MG63 (cell line): ENCODE measurements at regions not wholly inside any gene's neighbourhood (a gene's known extent, or its start where the extent isn't known, plus 50 kb on each side); places are given as distances from the start of the nearest gene placed in this dataset.

Source experiments
- DNase-seq: peaks from one replicate; pipeline ENCODE4 v3.0.0-alpha.2; 2020
- H3K27me3 ChIP-seq: fragments of 250-450 bp; sonication (Bioruptor Pico); 2 replicates; pipeline ENCODE4 v1.5.1; 2020; ENCODE audit warnings: mild to moderate bottlenecking, moderate library complexity
- H3K36me3 ChIP-seq: fragments of 250-450 bp; sonication (Bioruptor Pico); 2 replicates; pipeline ENCODE4 v1.5.1; 2020; ENCODE audit warnings: mild to moderate bottlenecking, moderate library complexity
- H3K4me3 ChIP-seq: fragments of 250-450 bp; sonication (Bioruptor Pico); 2 replicates; pipeline ENCODE4 v1.5.1; 2020; ENCODE audit warnings: mild to moderate bottlenecking, moderate library complexity
- H3K9me3 ChIP-seq: fragments of 250-450 bp; sonication (Bioruptor Pico); 2 replicates; pipeline ENCODE4 v1.5.1; 2020; ENCODE audit warnings: mild to moderate bottlenecking, moderate library complexity

DNA sequence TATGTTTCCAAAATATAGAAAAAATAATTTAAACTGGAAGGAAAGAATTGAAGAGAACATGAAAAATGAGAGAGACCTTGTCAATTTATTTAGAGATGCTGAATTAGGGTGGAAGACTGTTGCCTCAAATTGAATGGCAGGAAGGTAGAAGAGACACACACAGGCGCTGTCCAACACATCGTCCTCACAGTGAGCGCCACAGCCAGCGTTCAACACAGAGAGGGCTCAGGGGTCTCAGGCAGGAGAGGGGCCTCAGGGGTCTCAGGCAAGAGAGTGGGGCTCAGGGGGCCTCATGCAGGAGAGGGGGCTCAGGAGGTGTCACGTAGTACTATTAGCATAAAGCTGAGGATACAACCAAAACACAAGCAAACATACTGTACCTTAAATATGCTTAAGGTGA lies 65.7 kb downstream of the TMEM18 start:
- Histone ChIP-seq H3K9me3 (no peaks in the 10 kb centered on the region), H3K4me3 (no peak overlapping the region), H3K27me3 (no peaks in the 10 kb centered on the region), H3K36me3 (no peaks in the 10 kb centered on the region)
- DNase-seq: no peak

DNA sequence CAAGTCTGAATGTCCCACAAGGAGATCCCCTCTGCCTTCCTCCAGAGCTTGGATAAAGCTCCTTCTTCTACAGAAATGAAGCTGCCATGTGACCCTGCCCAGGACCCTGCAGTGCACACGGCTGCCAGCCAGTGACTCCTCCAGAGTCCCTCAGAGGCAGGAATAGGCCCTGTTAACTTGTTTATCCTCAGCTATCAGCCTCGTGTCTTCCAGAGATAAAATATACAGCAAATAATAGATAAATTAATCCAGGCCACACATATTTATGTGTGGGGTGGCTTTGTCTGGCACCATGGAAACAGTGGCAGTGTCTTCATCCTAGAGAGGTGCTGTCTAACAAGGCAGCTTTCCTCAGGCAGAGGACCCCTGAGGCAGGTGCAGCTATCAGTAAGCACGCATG lies 66.7 kb downstream of the TMEM18 start:
- H3K9me3 ChIP-seq: no peaks in the 10 kb centered on the region
- no peak overlapping the region for H3K4me3 ChIP-seq
- H3K36me3 ChIP-seq: no peaks in the 10 kb centered on the region
- no peak for DNase-seq
- H3K27me3 ChIP-seq: no peaks in the 10 kb centered on the region

DNA sequence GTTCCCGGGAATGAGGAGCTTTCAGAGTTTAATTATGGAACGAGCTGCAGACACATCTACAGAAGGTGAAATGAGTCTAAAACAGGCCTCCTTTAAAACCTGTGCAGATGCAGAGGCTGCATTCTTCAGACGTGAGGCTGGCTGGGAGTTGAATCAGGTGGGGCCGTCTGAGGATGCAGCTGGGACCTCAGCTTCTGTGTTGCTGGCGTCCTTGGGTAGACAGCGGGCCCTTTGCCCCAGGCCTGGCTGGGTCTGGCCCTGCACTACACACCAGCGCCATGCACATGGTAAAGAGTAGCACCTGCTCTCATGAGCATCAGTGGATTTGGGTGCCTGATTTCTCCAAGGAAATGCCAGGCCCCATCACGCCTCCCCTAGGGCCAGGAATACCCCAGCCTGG lies 67.3 kb downstream of the TMEM18 start:
- Histone ChIP-seq H3K4me3 (no peak overlapping the region), H3K27me3 (no peaks in the 10 kb centered on the region), H3K36me3 (no peaks in the 10 kb centered on the region), H3K9me3 (no peaks in the 10 kb centered on the region)
- no peak for DNase-seq

DNA sequence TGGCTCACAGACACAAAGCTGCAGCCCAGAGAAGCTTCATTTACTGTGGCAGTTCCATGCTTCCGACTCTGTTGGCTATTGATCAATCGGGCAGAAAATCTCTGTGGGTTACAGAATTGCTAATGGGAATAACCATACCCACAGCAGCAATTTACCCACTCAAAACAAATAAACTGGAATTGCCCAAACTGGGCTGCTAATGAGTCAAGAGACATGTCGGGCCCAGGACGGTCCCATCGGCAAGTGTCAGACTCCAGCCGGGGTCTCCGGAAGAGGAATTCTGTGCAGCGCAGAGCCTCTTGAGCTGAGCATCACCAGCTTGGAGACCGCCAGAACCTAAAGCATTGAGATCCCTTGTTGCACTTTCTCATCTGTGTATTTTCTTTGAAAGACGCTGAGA lies 67.8 kb downstream of the TMEM18 start:
- DNase-seq: no peak
- no peaks in the 10 kb centered on the region for H3K9me3 ChIP-seq

DNA sequence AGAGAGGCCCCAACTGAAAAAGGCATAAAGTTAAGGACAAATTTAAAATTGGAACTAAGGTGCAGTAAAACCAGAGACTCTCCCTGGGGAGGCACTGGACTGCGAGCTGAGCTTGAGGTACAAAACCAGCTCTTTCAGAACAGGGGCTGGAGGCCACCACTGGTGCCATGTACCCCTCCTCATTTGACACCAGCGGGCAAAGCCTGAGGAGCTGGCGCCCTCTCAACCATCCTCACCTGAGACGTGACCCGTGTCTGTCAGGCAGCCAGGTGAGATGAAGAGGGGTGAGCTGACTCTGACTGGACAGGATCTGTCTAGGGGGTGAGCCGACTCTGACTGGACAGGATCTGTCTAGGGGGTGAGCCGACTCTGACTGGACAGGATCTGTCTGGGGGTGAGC lies 68.5 kb downstream of the TMEM18 start:
- H3K4me3 ChIP-seq: no peak overlapping the region
- no peaks in the 10 kb centered on the region for H3K9me3 ChIP-seq
- DNase-seq: no peak
- no peaks in the 10 kb centered on the region for H3K36me3 ChIP-seq
- no peaks in the 10 kb centered on the region for H3K27me3 ChIP-seq

More for the DNA sequence above, 67.8 kb downstream of the TMEM18 start:
- Histone ChIP-seq H3K36me3 (no peaks in the 10 kb centered on the region), H3K4me3 (no peak overlapping the region), H3K27me3 (no peaks in the 10 kb centered on the region)

DNA sequence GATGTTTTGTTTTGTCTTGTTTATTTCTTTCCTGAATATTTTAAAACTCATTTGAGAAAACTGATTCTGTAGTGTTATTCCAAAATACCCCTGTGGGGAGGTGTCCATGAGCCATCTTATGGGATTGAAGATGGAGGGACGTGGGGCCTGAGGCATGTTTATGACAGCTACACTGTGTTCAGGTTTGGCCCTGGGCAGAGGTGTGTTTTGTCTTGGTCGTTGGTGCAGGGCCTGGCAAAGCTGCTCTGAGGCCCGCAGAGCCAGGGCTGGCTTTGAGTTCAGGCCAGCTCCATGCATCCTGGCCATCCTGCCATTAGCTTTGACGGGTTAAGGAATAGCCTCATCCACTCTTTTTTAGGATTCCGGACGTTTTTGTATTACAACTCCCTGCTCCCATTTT lies 68.9 kb downstream of the TMEM18 start:
- Histone ChIP-seq H3K4me3 (no peak overlapping the region), H3K27me3 (no peaks in the 10 kb centered on the region), H3K9me3 (no peaks in the 10 kb centered on the region), H3K36me3 (no peaks in the 10 kb centered on the region)
- DNase-seq: no peak

DNA sequence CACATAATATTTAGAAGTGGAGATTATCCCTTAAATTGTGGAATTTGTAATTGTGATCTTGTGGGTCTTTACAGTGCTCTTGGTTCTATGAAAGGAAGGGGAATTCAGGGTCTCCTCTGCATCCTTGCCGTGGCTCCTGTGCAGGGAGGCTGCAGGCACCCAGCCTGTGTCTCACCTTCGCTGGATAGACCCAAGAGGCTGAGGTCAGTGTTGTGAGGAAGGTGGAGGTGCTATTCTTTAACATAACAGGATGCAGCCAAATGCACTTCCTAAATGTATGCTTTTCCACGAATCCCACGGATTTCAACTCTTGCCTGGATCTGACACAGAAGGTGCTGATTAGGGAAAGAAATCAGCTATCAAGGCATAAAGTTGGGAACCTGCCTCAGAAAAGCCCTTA lies 69.5 kb downstream of the TMEM18 start:
- Histone ChIP-seq H3K36me3 (no peaks in the 10 kb centered on the region), H3K4me3 (no peak overlapping the region), H3K27me3 (no peaks in the 10 kb centered on the region), H3K9me3 (no peaks in the 10 kb centered on the region)
- no peak for DNase-seq

DNA sequence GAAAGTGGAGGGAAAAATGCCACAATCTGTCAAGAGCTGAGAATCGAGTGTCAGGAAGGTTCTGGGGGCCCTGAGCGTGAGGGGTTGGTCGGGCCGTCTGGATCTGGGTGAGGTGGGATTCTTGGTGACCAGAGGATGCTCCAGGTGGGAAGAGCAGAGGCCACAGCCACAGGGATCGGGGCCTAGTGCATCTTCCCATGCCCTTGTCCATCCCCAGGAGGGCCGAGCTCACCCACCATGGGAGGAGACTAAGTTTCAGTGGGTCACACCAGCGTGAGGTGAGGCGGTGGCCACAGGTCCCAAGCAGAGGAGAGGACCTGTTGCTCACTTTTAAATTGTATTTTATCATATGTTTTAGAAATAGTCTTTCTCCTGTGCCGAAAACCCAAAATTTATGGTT lies 70.0 kb downstream of the TMEM18 start:
- Histone ChIP-seq H3K36me3 (no peaks in the 10 kb centered on the region), H3K9me3 (no peaks in the 10 kb centered on the region), H3K4me3 (no peak overlapping the region), H3K27me3 (no peaks in the 10 kb centered on the region)
- no peak for DNase-seq

DNA sequence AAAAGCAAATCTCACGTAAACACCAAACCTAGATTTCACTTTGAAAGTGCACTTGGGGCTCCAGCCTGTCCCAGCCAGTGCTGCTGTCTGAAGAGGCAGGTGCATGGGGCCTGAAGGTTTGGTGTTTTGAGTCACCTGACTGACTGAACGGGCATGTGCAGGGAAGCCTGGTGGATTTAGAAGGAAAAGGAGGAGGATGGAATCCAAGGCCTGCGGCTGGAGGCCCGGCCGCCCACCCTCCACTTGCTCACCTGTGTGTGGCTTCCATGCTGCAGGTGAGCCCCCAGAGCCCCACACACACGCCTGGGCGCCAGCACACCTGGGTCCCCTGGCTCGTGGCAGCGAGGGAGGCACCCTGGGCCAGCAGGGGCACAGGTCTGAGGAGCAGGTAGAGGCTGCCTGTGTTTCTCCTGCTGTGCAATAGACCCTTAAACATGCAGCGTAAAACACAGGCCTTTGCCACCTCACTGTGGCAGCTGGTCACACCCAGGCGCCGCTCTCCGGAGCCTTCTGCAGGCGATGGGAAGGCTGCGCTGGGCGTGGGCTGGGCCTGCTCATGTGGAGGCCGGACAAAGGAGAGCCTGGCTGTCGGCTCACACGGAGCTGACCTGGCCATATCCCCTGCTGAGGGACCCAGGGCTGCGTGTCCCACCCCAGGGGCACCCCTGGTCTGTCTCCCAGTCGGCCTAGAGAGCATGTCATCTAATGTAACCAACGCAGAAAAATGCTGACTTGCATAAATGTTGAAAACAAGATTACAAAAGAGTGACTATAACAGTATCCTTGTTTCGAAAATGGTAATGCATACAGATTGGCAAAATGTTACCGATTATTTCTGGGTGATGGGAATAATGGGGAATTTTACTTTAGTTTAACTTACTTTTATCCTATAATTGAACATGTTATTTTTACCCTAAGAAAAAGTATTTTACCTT lies 71.3 kb downstream of the TMEM18 start:
- no peak for DNase-seq

DNA sequence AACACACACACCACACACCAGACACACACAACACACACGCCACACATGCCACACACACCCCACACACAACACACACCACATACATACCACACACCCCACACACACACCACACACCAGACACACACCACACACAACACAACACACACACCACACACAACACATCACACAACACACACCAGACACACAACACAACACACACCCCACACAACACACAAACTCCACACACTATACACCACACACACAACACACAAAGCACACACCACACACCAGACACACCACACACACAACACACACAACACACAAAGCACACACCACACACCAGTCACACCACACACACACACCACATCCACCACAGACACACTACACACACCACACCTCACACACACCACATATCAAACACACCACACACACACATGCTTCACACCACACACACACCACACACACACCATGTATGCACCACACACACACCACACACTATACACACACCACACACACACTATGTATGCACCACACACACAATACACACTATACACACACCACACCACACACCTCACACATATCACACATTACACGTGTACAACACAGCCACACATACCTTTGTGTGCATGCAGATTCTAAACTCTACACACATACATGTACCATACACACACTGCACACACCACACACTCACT lies 72.2 kb downstream of the TMEM18 start:
- DNase-seq: no peak
- no peaks in the 10 kb centered on the region for H3K36me3 ChIP-seq
- H3K27me3 ChIP-seq: no peaks in the 10 kb centered on the region
- no peaks in the 10 kb centered on the region for H3K9me3 ChIP-seq
- H3K4me3 ChIP-seq: no peak overlapping the region

More for the DNA sequence above, 71.3 kb downstream of the TMEM18 start:
- Histone ChIP-seq H3K9me3 (no peaks in the 10 kb centered on the region), H3K4me3 (no peak overlapping the region), H3K27me3 (no peaks in the 10 kb centered on the region), H3K36me3 (no peaks in the 10 kb centered on the region)

DNA sequence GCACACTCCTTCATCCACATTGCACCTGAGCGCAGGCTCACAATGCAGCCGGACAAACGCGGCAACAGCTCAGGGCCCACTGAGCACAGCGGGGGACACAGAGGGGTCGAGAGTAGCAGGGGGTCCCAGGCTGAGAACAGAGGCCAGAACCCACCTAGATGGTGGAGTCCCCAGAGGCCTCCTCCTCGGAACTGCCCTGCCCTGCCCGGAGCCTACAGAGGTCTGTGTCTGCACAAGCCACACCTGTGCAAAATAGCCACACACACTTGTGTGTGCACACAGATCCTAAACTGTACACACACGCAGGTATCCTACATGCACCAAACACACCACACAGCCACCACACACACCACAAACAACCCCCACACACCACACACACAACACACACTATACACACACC lies 72.8 kb downstream of the TMEM18 start:
- H3K4me3 ChIP-seq: no peak overlapping the region
- H3K36me3 ChIP-seq: no peaks in the 10 kb centered on the region
- H3K27me3 ChIP-seq: no peaks in the 10 kb centered on the region
- no peaks in the 10 kb centered on the region for H3K9me3 ChIP-seq
- DNase-seq: no peak

DNA sequence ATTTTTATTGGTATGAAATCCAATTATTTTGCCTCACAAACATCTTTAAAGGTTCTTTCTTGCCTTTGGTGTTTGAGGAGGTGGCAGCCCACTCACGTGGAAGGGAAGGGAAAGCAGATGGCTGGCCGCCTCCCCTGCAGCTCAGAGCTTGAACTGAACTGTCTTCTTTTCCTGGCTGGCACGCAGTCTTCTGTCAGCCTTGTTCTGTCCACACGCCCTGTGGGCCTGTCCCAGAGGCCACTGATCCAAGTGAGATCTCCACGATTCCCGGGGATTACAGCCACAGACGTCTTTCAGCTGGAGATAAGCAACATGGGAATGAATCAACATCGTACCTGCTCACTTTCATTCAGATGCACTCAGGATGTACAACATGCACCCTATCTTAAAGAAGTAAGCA lies 73.3 kb downstream of the TMEM18 start:
- H3K4me3 ChIP-seq: no peak overlapping the region
- DNase-seq: no peak
- H3K27me3 ChIP-seq: no peaks in the 10 kb centered on the region
- no peaks in the 10 kb centered on the region for H3K9me3 ChIP-seq
- no peaks in the 10 kb centered on the region for H3K36me3 ChIP-seq

DNA sequence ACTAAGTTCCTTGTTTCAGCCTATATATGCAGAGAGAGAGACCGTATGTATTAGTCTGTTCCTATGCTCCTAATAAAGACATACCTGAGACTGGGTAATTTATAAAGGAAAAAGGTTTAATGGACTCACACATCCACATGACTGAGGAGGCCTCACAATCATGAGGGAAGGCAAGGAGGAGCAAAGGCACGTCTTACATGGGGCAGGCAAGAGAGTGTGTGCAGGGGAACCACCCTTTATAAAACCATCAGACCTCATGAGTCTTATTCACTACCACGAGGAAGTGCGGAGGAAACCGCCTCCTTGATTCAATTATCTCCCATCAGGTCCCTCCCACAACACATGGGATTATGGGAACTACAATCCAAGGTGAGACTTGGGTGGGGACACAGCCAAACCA lies 73.8 kb downstream of the TMEM18 start:
- H3K27me3 ChIP-seq: no peaks in the 10 kb centered on the region
- DNase-seq: no peak
- H3K36me3 ChIP-seq: no peaks in the 10 kb centered on the region
- no peaks in the 10 kb centered on the region for H3K9me3 ChIP-seq
- H3K4me3 ChIP-seq: no peak overlapping the region

DNA sequence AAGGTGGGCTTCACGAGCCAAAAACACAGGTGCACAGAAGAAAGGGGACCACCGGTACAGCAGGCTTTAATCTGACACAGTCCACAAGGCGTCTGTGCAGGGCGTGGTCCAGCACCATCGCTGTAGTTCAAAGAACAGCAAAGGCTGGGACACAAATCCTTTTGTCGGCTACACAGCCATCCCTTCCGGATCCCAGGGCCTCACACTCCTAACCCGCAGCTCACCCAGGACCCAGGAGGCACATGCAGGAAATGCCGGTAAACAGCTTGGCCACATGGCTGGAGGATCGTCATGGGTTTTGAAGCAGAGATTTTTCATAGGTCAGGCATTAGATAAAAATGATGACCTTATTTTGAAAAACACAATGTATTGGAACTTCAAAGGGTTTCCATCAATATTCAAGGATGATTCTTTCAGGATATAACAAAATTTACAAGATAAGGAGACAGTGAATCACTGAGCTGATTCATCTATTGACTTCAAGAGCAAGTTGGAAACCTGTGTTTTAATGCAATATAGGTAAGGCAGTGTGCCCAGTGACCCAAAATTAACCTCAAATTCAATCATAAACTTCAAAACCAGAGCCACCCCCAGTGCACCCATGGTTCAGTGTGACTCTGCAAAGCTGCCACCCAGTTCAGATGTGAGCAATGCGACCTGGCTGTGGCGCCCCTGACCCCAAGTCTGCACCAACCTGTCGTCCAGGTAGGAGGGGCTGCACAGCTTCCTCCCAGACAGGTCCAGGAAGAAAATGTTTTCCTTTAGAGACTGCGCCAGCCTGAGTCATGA lies 74.4 kb downstream of the TMEM18 start:
- H3K4me3 ChIP-seq: no peak overlapping the region
- H3K36me3 ChIP-seq: no peaks in the 10 kb centered on the region
- peak; percentile 28 for DNase-seq
- H3K27me3 ChIP-seq: no peaks in the 10 kb centered on the region
- H3K9me3 ChIP-seq: no peaks in the 10 kb centered on the region

DNA sequence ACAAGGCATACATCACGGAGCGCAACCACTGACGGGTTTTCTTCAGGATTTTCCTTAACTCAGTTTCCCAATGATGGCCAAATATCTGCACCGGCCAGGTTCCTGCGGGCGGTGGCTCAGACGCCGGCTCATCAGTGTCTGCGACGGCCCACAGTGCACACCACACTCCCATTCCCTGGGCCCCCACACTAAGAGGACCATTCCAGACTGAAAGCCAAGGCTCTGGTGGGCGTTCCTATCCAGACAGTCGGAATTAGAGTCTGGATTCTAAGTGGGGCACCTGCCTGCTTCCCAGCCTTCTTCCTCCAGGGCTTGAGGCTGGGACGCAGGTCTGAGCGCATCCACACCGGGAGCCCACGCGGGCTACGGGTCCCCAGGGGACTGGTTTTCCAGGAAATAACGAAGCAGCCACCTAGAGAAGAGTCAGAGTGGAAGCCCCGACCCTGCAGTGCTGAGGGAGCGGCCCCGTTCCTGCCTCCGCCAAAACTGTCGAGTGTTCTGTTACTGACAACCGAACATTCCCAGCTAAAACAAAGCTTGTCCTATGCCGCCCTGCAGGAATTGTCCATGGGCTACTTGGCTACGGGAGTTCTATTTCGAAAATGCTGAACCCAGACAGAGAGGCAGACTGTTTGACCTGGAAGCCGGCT lies 75.3 kb downstream of the TMEM18 start:
- no peaks in the 10 kb centered on the region for H3K9me3 ChIP-seq

DNA sequence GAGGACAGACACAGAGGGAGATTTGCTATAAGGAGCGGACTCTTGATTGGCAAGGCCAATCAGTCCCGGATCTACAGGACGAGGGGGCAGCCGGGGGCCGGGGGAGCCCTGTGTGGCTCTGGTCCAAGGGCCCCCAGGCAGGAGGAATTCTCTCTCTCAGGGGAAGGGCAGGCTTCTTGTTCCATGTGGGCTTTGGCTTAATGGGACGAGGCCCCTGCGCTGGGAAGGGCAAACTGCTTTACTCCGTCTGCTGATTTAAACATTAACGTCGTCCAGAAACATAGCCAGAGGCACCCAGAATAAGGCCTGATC lies 75.9 kb downstream of the TMEM18 start:
- no peaks in the 10 kb centered on the region for H3K36me3 ChIP-seq
- H3K4me3 ChIP-seq: no peak overlapping the region
- no peak for DNase-seq
- no peaks in the 10 kb centered on the region for H3K27me3 ChIP-seq
- H3K9me3 ChIP-seq: no peaks in the 10 kb centered on the region

More for the DNA sequence above, 75.3 kb downstream of the TMEM18 start:
- Histone ChIP-seq H3K36me3 (no peaks in the 10 kb centered on the region), H3K4me3 (no peak overlapping the region), H3K27me3 (no peaks in the 10 kb centered on the region)
- DNase-seq: no peak
